ENCODE measurements at regions not wholly inside any gene's neighbourhood (a gene's known extent, or its start where the extent isn't known, plus 50 kb on each side); places are given as distances from the start of the nearest gene placed in this dataset.
A peak's percentile ranks its signal among the peaks of the same experiment; 100 is the strongest.

DNA sequence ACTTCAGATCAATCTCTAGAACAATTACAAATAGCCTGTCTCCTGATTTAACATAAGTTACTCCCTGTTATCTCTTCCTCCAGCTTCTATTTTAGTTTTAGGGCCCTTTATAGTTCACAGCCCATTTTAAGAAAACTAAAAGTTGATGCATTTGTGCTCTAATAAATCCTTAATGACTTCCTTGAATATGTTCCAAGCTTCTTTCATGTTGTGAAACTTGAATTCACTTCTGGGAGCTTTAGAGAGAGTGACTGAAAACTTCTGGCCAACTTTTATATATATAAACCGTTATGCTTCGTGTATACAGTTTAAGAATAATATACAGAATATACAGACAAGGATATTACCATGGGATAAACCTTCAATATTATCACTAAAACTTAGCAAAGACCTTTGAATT is 366.8 kb downstream of the TBC1D4 start:
- TF ChIP-seq, protein P1, sequence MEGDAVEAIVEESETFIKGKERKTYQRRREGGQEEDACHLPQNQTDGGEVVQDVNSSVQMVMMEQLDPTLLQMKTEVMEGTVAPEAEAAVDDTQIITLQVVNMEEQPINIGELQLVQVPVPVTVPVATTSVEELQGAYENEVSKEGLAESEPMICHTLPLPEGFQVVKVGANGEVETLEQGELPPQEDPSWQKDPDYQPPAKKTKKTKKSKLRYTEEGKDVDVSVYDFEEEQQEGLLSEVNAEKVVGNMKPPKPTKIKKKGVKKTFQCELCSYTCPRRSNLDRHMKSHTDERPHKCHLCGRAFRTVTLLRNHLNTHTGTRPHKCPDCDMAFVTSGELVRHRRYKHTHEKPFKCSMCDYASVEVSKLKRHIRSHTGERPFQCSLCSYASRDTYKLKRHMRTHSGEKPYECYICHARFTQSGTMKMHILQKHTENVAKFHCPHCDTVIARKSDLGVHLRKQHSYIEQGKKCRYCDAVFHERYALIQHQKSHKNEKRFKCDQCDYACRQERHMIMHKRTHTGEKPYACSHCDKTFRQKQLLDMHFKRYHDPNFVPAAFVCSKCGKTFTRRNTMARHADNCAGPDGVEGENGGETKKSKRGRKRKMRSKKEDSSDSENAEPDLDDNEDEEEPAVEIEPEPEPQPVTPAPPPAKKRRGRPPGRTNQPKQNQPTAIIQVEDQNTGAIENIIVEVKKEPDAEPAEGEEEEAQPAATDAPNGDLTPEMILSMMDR (IDR thresholded peaks at IDR 0.05; ENCODE audit: unreplicated experiment), result no peak

DNA sequence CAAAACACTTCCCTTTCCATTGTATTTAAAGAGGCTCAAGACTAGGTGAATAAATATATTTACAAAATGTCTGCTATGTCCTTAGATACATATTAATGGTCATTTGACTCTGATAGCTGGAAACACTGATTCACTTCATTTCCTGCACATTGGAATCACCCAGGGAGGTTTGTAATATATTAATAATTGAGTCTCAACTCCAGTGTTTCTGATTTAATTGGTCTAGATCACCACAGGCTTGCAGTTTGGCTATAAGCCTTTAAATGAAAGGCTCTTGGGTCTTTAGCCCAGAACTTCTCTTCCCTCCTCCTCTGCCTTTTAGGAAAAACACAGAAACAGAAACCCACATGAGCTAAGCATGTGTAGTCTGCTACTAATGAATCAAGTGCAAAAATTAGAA is 378.0 kb downstream of the TBC1D4 start:
- H3K36me3 Mint-ChIP-seq (ENCODE audit: insufficient read depth, unreplicated experiment), result no peaks in the 10 kb centered on the region
- H3K4me1 Mint-ChIP-seq (ENCODE audit: insufficient read depth, unreplicated experiment), result peaks cover 6% of the 10 kb centered on the region
- H3K9me3 Mint-ChIP-seq (ENCODE audit: unreplicated experiment), result no peaks in the 10 kb centered on the region
- CTCF ChIA-PET, result interaction anchor here (0.6 kb wide), 1 partner anchor 254 kb away, joined by 5 read pairs; no protein-coding TSS in a partner anchor
- no TSS peak for BruUV-seq (replicated peaks)
- H3K27me3 Mint-ChIP-seq (ENCODE audit: insufficient read depth, unreplicated experiment), result no peaks in the 10 kb centered on the region
- POLR2A ChIA-PET, result no interaction called here
- no peak for DNase-seq (ENCODE audit: unreplicated experiment)
- no peak overlapping the region for H3K27ac Mint-ChIP-seq (ENCODE audit: low read depth, unreplicated experiment)
- H3K4me3 Mint-ChIP-seq (ENCODE audit: unreplicated experiment), result no peak overlapping the region
- TF ChIP-seq, protein P1 (IDR thresholded peaks at IDR 0.05; ENCODE audit: unreplicated experiment), result no peak
- intact Hi-C loops (cut with micrococcal nuclease), result no loop called here

More for the DNA sequence above, 366.8 kb downstream of the TBC1D4 start:
- no peak for DNase-seq (ENCODE audit: unreplicated experiment)
- ChIA-PET CTCF (interaction anchor here (0.9 kb wide), 1 partner anchor 553 kb away, joined by 3 read pairs; no protein-coding TSS in a partner anchor), POLR2A (no interaction called here)
- H3K9me3 Mint-ChIP-seq (ENCODE audit: unreplicated experiment), result peaks cover 9% of the 10 kb centered on the region
- no peak overlapping the region for H3K4me3 Mint-ChIP-seq (ENCODE audit: unreplicated experiment)
- no peaks in the 10 kb centered on the region for H3K27me3 Mint-ChIP-seq (ENCODE audit: insufficient read depth, unreplicated experiment)
- BruUV-seq (replicated peaks), result no TSS peak
- no peaks in the 10 kb centered on the region for H3K4me1 Mint-ChIP-seq (ENCODE audit: insufficient read depth, unreplicated experiment)
- no peak overlapping the region for H3K27ac Mint-ChIP-seq (ENCODE audit: low read depth, unreplicated experiment)
- H3K36me3 Mint-ChIP-seq (ENCODE audit: insufficient read depth, unreplicated experiment), result no peaks in the 10 kb centered on the region
- intact Hi-C loops (cut with micrococcal nuclease), result no loop called here

DNA sequence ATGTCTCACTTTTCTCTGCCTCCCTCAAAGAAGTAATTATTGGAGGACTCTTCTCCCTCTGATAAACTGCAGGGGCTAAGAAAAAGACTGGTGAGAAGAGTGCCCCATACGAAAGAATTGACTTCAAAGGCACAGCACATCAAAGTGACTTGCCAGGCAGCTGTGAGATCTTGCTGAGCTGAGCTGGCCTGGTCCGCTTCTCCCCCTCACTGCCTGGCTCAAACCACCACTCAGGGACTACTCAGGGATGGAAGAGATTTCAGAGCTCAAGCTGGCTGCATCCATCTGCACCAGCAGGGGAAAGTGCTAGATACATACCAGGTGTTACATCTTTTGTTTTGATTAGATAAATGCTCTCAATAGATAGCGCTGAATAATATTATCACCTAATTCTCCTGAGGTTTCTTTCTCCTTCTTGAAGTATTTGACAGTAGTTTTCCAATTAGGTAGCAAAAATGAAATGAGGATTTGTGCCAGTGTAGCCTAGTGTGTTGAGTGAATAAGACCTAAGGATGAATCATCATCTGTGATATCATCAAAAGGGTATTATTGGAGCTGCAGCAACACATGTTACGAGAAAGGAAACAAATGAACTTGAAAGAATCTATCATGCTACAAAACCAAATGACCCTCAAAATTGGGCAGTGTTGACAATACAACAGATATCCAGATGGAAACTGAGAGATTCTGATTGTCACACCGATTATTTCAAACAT is 379.8 kb downstream of the TBC1D4 start:
- Mint-ChIP-seq H3K27ac (ENCODE audit: low read depth, unreplicated experiment) (no peak overlapping the region), H3K4me1 (ENCODE audit: insufficient read depth, unreplicated experiment) (peaks cover 6% of the 10 kb centered on the region), H3K36me3 (ENCODE audit: insufficient read depth, unreplicated experiment) (no peaks in the 10 kb centered on the region), H3K4me3 (ENCODE audit: unreplicated experiment) (no peak overlapping the region), H3K9me3 (ENCODE audit: unreplicated experiment) (no peaks in the 10 kb centered on the region), H3K27me3 (ENCODE audit: insufficient read depth, unreplicated experiment) (no peaks in the 10 kb centered on the region)
- CTCF ChIA-PET, result interaction anchor here (0.9 kb wide), 1 partner anchor 10 kb away, joined by 3 read pairs; no protein-coding TSS in a partner anchor
- DNase-seq (ENCODE audit: unreplicated experiment), result peak; percentile 19
- TF ChIP-seq, protein P1 (IDR thresholded peaks at IDR 0.05; ENCODE audit: unreplicated experiment), result no peak
- POLR2A ChIA-PET, result no interaction called here
- no TSS peak for BruUV-seq (replicated peaks)
- intact Hi-C loops (cut with micrococcal nuclease), result no loop called here

DNA sequence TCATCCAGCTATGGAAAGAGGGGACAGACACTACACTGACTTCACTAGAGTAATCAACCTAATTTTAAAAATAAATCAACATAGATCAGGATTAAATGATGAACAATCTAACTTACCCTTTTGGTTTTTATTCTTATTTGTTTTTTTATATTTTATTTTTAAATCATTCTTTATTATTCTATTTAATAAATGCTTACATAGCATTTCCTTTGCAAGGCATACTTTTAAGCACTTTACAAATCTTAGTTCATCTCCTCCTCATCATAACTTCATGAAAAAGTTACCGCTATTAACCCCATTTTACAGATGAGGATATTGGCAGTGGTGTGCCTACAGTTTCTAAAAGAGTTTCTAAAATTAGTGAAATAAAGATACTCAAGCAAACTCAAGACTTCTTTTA is 380.6 kb downstream of the TBC1D4 start:
- CTCF ChIA-PET, result interaction anchor here (0.8 kb wide), 1 partner anchor 9 kb away, joined by 4 read pairs; no protein-coding TSS in a partner anchor
- peaks cover 6% of the 10 kb centered on the region for H3K4me1 Mint-ChIP-seq (ENCODE audit: insufficient read depth, unreplicated experiment)
- POLR2A ChIA-PET, result no interaction called here
- DNase-seq (ENCODE audit: unreplicated experiment), result no peak
- TF ChIP-seq, protein P1 (IDR thresholded peaks at IDR 0.05; ENCODE audit: unreplicated experiment), result no peak
- no peaks in the 10 kb centered on the region for H3K9me3 Mint-ChIP-seq (ENCODE audit: unreplicated experiment)
- no peak overlapping the region for H3K4me3 Mint-ChIP-seq (ENCODE audit: unreplicated experiment)
- H3K27me3 Mint-ChIP-seq (ENCODE audit: insufficient read depth, unreplicated experiment), result no peaks in the 10 kb centered on the region
- no peak overlapping the region for H3K27ac Mint-ChIP-seq (ENCODE audit: low read depth, unreplicated experiment)
- no peaks in the 10 kb centered on the region for H3K36me3 Mint-ChIP-seq (ENCODE audit: insufficient read depth, unreplicated experiment)
- BruUV-seq (replicated peaks), result no TSS peak
- intact Hi-C loops (cut with micrococcal nuclease), result no loop called here
